H1 (cell line): ENCODE measurements at regions not wholly inside any gene's neighbourhood (a gene's known extent, or its start where the extent isn't known, plus 50 kb on each side); places are given as distances from the start of the nearest gene placed in this dataset.

ENCODE experiments used
- BRCA1 ChIP-seq: IDR thresholded peaks from 2 replicates; pipeline ENCODE4 v1.6.1; 2012; ENCODE audit warnings: low read depth, low read length, improper control_type of control experiment
- CHD2 ChIP-seq: IDR thresholded peaks from 2 replicates; pipeline ENCODE4 v1.6.1; 2012; ENCODE audit warnings: low read length, improper control_type of control experiment
- CTCF ChIP-seq, 3 experiments: IDR thresholded peaks; 1 replicate in 2 of 3; 2 replicates in 1 of 3; pipeline versions ENCODE4 v1.5.1 to v1.6.1; 2011; ENCODE audit warnings: low read length in 3 of 3, mild to moderate bottlenecking in 3 of 3, inconsistent platforms in 2 of 3, low read depth in 1 of 3, moderate library complexity in 1 of 3; ENCODE audit not compliant: insufficient read depth in 1 of 3; ENCODE audit errors: control extremely low read depth in 1 of 3
- GABPA ChIP-seq: IDR thresholded peaks from 2 replicates; pipeline ENCODE4 v1.6.1; 2011; ENCODE audit warnings: mild to moderate bottlenecking, low read length, moderate library complexity, borderline replicate concordance; ENCODE audit not compliant: insufficient read depth
- ZNF274 ChIP-seq: IDR thresholded peaks from 2 replicates; pipeline ENCODE4 v1.7.0; 2012; ENCODE audit warnings: low read length, borderline replicate concordance; ENCODE audit errors: extremely low read depth

DNA sequence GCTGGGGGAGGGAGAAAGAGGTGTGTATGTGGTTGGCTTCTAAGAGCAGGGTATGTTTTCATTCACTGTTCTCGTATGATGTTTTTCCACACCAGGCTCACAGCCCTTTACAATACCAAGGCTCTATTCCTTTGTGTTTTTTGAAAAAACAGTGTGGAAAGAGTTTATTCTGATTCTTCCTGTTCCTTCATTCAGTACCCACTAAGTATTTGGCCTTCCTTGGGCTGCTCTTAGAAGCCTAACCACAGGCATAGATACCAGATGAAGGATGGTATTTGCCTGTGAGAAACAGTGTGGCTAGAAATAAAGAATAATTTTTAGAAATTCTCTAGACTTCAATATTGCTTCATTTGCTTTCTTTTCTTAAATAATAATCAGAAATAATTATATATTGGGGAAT is 518.0 kb upstream of the DIPK2B start (continued):
- TF ChIP-seq GABPA (no peak), CTCF (IDR thresholded peaks at IDR 0.05; ENCODE audit: control extremely low read depth in 1 of 3, insufficient read depth in 1 of 3, low read depth in 1 of 3, low read length in 3 of 3) (no peak), BRCA1 (no peak), CHD2 (no peak), ZNF274 (no peak)
